A673 (cell line): ENCODE measurements at regions not wholly inside any gene's neighbourhood (a gene's known extent, or its start where the extent isn't known, plus 50 kb on each side); places are given as distances from the start of the nearest gene placed in this dataset.

Experiments used
- BruUV-seq: library from RNA; stranded (reverse); fragments of 400-500 nt; replicated peaks from 2 replicates; lab custom pipeline; 2021; lab: Mats Ljungman, UMichigan
- CTCF ChIA-PET: fragments of 300-600 bp; sonication (Branson Sonifier 250); formaldehyde crosslinking; loops from one replicate; lab custom pipeline; 2022; ENCODE audit warnings: antibody characterized with exemption; lab: Charles Lee
- POLR2A ChIA-PET: fragments of 300-600 bp; sonication (Branson Sonifier 250); formaldehyde crosslinking; loops from one replicate; lab custom pipeline; 2022; ENCODE audit warnings: antibody characterized with exemption; ENCODE audit not compliant: low non-redundant PET; lab: Charles Lee
- DNase-seq: peaks from one replicate; pipeline ENCODE4 v3.0.0-alpha.2; 2015; ENCODE audit warnings: low spot score
- H3K27ac ChIP-seq: fragments of 200-600 bp; sonication (generic); 2 replicates; pipeline ENCODE4 v1.5.1; 2016; ENCODE audit warnings: mixed run types, low read depth, mild to moderate bottlenecking, mixed read lengths, antibody characterized with exemption, low read length; ENCODE audit not compliant: poor library complexity, severe bottlenecking
- H3K27me3 ChIP-seq: fragments of 200-600 bp; sonication (generic); replicated peaks from 2 replicates; pipeline ENCODE4 v1.6.1; 2017; ENCODE audit warnings: mixed run types, low read depth, mild to moderate bottlenecking, mixed read lengths, antibody characterized with exemption, low read length; ENCODE audit not compliant: insufficient read depth, poor library complexity
- H3K36me3 ChIP-seq: fragments of 200-600 bp; sonication (generic); 2 replicates; pipeline ENCODE4 v1.6.1; 2016; ENCODE audit warnings: mixed run types, mild to moderate bottlenecking, mixed read lengths, antibody characterized with exemption, low read length; ENCODE audit not compliant: insufficient read depth, poor library complexity, severe bottlenecking
- H3K4me1 ChIP-seq: fragments of 200-600 bp; sonication (generic); 2 replicates; pipeline ENCODE4 v1.6.1; 2017; ENCODE audit warnings: mixed run types, mild to moderate bottlenecking, mixed read lengths, antibody characterized with exemption, low read length; ENCODE audit not compliant: insufficient read depth, poor library complexity, severe bottlenecking
- H3K4me3 ChIP-seq: fragments of 200-600 bp; sonication (generic); 2 replicates; pipeline ENCODE4 v1.5.1; 2016; ENCODE audit warnings: low read depth, mixed run types, mild to moderate bottlenecking, mixed read lengths, low read length; ENCODE audit not compliant: poor library complexity, severe bottlenecking
- H3K9me3 ChIP-seq: fragments of 200-600 bp; sonication (generic); 2 replicates; pipeline ENCODE4 v1.6.1; 2016; ENCODE audit warnings: mixed run types, low read depth, mild to moderate bottlenecking, mixed read lengths, antibody characterized with exemption, low read length; ENCODE audit not compliant: poor library complexity, severe bottlenecking
- EZH2 ChIP-seq: fragments of 200-600 bp; sonication (generic); IDR thresholded peaks from 2 replicates; pipeline ENCODE4 v1.6.1; 2017; ENCODE audit warnings: borderline replicate concordance, low read depth, mild to moderate bottlenecking, mixed read lengths, antibody characterized with exemption, low read length; ENCODE audit not compliant: poor library complexity, severe bottlenecking
- intact Hi-C: fragments of 100-400 bp; cut with micrococcal nuclease; formaldehyde crosslinking; loops from one replicate; pipeline ENCODE4 v1.10.0; 2022; ENCODE audit not compliant: unreplicated experiment
- TF ChIP-seq, protein P1 (sequence below): fragments of 300-800, 200-600 bp; sonication (generic); conservative IDR thresholded peaks from 2 replicates; pipeline ENCODE4 v1.5.1; 2017; ENCODE audit warnings: low read depth, mild to moderate bottlenecking, antibody characterized with exemption, low read length, moderate library complexity, mixed read lengths

DNA sequence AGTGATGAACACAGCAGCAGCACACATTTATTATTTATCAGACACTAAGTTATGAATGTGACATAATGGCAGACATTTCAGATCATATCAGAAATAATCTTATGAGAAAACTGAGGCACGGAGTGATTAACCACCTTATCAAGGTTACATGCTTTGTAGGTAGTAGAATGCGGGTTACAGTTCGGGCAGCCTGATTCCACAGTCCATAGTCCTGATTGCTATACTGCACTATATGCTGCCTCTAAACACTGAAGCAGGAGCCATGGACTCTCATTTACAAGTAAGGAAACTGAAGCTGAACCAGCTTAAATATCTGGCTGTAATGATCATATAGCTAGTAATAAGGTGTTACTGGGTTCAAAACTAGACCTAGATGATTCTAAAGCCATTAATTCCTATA lies 291.3 kb upstream of the ADAMTSL1 start:
- H3K4me3 ChIP-seq, result no peak overlapping the region
- no peaks in the 10 kb centered on the region for H3K36me3 ChIP-seq
- no peak for DNase-seq
- H3K9me3 ChIP-seq, result no peaks in the 10 kb centered on the region
- no TSS peak for BruUV-seq
- H3K27me3 ChIP-seq, result no peaks in the 10 kb centered on the region
- intact Hi-C loops, result no loop called here
- ChIA-PET POLR2A (no interaction called here), CTCF (no interaction called here)
- H3K27ac ChIP-seq, result no peak overlapping the region
- H3K4me1 ChIP-seq, result no peaks in the 10 kb centered on the region
- TF ChIP-seq, protein P1, sequence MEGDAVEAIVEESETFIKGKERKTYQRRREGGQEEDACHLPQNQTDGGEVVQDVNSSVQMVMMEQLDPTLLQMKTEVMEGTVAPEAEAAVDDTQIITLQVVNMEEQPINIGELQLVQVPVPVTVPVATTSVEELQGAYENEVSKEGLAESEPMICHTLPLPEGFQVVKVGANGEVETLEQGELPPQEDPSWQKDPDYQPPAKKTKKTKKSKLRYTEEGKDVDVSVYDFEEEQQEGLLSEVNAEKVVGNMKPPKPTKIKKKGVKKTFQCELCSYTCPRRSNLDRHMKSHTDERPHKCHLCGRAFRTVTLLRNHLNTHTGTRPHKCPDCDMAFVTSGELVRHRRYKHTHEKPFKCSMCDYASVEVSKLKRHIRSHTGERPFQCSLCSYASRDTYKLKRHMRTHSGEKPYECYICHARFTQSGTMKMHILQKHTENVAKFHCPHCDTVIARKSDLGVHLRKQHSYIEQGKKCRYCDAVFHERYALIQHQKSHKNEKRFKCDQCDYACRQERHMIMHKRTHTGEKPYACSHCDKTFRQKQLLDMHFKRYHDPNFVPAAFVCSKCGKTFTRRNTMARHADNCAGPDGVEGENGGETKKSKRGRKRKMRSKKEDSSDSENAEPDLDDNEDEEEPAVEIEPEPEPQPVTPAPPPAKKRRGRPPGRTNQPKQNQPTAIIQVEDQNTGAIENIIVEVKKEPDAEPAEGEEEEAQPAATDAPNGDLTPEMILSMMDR, result no peak
- TF ChIP-seq EZH2, result no peak

DNA sequence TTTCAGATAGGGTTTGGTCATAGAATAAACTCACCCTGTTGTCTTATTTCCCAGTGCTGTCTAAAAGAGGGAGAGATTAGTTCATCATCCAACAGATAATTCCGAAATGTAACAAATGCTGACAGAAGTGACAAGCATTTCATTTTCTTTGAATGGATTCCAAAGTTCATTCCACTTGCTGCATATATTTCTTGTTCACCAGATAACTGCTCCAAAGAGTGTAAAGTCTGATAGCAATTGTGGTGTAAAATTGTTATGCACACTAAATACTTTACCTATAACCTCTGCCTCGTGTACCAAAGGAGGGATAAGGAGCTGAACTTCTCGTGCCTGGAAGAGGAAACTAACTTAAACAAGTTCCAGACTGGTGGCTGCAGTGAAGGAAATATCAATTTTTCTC lies 290.0 kb upstream of the ADAMTSL1 start:
- no peak for TF ChIP-seq EZH2
- TF ChIP-seq, protein P1, result no peak
- Histone ChIP-seq H3K36me3 (no peaks in the 10 kb centered on the region), H3K27me3 (no peaks in the 10 kb centered on the region), H3K4me1 (no peaks in the 10 kb centered on the region), H3K27ac (no peak overlapping the region), H3K9me3 (no peaks in the 10 kb centered on the region), H3K4me3 (no peak overlapping the region)
- POLR2A ChIA-PET, result no interaction called here
- CTCF ChIA-PET, result no interaction called here
- no TSS peak for BruUV-seq
- no peak for DNase-seq
- intact Hi-C loops, result no loop called here

DNA sequence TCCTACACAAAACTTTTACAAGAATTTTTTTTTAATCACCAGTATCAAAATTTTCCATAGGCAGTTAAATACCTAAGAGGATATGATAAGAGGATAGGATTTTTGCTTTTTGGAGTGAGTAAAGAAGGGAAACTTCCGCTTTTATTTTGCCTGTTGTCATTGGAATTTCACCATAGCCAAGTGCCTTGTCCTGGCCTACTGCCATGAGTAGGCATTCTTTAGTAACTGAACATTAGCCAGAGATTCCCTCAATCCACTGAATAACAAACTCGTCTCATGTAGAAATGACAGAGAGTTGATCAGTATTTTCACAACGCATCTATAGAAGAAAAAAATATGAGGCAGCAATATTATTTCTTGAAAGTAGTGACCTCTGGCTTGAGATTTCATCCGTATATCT lies 289.6 kb upstream of the ADAMTSL1 start:
- intact Hi-C loops, result no loop called here
- Histone ChIP-seq H3K9me3 (no peaks in the 10 kb centered on the region), H3K4me1 (no peaks in the 10 kb centered on the region), H3K27ac (no peak overlapping the region), H3K36me3 (no peaks in the 10 kb centered on the region), H3K4me3 (no peak overlapping the region), H3K27me3 (no peaks in the 10 kb centered on the region)
- TF ChIP-seq EZH2, result no peak
- TF ChIP-seq, protein P1, result no peak
- ChIA-PET CTCF (no interaction called here), POLR2A (no interaction called here)
- no peak for DNase-seq
- no TSS peak for BruUV-seq
